ENCODE measurements at regions not wholly inside any gene's neighbourhood (a gene's known extent, or its start where the extent isn't known, plus 50 kb on each side); places are given as distances from the start of the nearest gene placed in this dataset.
"Not testable (repeated sequence)": the region's sequence is repeated elsewhere in the genome, so short reads cannot be mapped to it uniquely, and the experiment has no call there.

DNA sequence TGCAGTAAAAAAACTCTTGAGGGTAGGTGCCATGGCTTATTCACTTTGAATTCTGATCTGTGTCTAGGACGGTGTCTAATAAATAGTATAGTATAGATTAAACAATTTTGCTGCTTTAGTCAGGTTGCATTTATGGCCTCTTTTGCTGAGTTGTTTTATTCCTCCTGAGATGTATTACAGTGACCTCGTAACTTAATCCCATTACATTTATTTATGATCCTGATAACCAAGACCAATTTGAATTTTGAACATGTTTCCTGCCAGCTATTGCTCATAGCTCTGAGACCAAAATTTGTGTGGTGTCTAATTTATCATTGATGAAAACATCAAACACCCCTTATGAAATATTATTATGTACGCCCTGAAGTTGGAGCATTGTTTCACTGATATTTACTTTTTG is 381.9 kb upstream of the SEMA3C start:
- no peaks in the 10 kb centered on the region for H3K27me3 Mint-ChIP-seq
- H3K4me3 Mint-ChIP-seq, result no peak overlapping the region
- CTCF ChIA-PET, result no interaction called here
- DNase-seq (no peak), ATAC-seq (no peak)
- no peaks in the 10 kb centered on the region for H3K36me3 Mint-ChIP-seq
- no peak overlapping the region for H3K27ac Mint-ChIP-seq
- H3K4me1 Mint-ChIP-seq, result no peaks in the 10 kb centered on the region
- H3K9me3 Mint-ChIP-seq (ENCODE audit: low read depth), result peaks cover 6% of the 10 kb centered on the region

DNA sequence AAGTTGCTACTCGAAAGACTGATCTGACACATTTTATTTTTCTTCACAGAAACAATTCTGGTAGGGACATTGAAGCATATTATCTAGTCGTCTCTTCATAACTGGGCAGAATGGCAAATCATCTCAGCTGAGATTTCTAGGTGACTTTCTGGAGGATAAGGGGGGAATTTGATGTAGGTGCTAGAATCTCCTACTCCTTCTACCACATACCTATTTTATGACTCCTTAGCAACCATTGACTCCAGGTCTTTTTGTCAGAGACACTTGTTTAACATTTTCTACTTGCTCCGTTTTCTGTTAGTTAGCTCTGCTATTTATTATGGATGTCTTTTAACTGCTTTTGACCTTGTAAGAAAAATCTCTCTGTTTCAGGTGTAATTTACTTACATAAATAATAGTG is 380.9 kb upstream of the SEMA3C start:
- no peak for ATAC-seq
- Mint-ChIP-seq H3K9me3 (ENCODE audit: low read depth) (peaks cover 6% of the 10 kb centered on the region), H3K4me1 (no peaks in the 10 kb centered on the region), H3K4me3 (no peak overlapping the region), H3K27ac (no peak overlapping the region), H3K36me3 (no peaks in the 10 kb centered on the region), H3K27me3 (no peaks in the 10 kb centered on the region)
- CTCF ChIA-PET, result no interaction called here
- no peak for DNase-seq

DNA sequence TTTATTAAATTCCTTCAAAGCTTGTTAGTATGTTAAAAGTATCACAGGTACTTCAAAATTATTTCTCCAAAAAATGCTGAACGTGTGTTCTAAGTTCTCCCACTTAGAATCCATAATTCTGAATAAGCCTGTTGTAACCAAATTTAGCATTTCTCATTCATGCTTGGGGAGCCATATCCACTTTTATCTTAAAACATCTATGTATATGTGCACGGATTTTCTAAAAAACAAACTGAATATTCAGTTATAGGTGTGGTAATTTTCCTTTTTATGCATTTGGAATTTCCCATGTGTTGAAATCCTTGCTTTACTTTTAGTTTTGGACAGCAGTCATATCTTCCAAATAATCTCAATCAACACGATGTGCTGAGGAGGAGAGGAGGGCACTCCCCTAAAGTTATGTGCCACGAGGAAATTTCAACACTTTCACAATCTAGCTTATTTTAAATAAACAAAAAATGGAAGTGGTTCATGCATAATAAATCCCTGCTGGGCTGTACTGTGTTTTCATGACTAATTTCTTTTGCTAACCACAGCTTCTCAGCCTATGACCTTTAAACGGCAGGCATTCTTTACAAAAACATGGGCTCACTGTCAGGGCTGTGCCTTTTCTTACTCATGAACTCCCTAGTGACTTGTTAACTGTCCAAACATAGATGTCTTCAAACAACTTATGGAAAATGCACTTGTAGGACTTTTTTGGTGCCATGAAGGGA is 380.3 kb upstream of the SEMA3C start:
- ATAC-seq, result no peak
- no peak for DNase-seq
- Mint-ChIP-seq H3K27me3 (no peaks in the 10 kb centered on the region), H3K27ac (no peak overlapping the region), H3K4me1 (no peaks in the 10 kb centered on the region), H3K9me3 (ENCODE audit: low read depth) (peaks cover 6% of the 10 kb centered on the region), H3K36me3 (no peaks in the 10 kb centered on the region), H3K4me3 (no peak overlapping the region)
- CTCF ChIA-PET, result no interaction called here

DNA sequence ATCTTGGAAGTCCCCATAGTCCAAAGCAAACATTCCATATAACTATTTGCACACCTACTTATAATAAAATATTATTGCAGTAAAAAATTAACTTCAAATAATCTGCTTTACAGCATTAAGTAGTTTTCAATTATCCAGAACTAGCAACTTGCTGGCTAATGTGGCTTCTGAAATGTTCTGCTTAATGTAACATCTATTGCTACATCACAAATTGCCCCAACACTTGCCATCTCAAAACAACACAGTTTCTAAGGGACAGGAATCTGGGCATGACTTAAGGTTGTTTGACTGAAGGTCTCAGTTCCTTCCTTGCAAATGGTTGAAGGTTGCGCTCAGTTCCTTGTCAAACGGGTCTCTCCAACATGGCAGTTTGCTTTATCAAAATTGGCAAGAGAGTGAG is 378.5 kb upstream of the SEMA3C start:
- H3K4me3 Mint-ChIP-seq, result no peak overlapping the region
- CTCF ChIA-PET, result no interaction called here
- no peaks in the 10 kb centered on the region for H3K27me3 Mint-ChIP-seq
- H3K4me1 Mint-ChIP-seq, result no peaks in the 10 kb centered on the region
- H3K27ac Mint-ChIP-seq, result no peak overlapping the region
- ATAC-seq (no peak), DNase-seq (no peak)
- H3K36me3 Mint-ChIP-seq, result no peaks in the 10 kb centered on the region
- H3K9me3 Mint-ChIP-seq (ENCODE audit: low read depth), result peaks cover 6% of the 10 kb centered on the region

DNA sequence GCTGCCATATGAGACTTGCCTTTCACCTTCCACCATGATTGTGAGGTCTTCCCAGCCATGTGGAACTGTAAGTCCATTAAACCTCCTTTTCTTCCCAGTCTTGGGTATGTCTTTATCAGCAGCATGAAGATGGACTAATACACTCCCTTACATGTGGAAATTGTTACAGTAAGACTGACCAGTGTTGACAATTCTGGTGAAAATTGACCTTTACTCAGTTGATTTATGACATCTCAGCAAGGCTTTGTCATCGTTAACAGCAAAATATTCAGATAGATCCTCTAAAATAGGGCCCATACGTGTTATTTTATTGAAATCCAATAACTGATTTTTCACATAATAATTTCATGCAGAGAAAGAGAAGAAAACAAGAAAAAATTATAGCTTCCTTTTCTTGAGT is 377.9 kb upstream of the SEMA3C start:
- no peak for ATAC-seq
- CTCF ChIA-PET, result no interaction called here

DNA sequence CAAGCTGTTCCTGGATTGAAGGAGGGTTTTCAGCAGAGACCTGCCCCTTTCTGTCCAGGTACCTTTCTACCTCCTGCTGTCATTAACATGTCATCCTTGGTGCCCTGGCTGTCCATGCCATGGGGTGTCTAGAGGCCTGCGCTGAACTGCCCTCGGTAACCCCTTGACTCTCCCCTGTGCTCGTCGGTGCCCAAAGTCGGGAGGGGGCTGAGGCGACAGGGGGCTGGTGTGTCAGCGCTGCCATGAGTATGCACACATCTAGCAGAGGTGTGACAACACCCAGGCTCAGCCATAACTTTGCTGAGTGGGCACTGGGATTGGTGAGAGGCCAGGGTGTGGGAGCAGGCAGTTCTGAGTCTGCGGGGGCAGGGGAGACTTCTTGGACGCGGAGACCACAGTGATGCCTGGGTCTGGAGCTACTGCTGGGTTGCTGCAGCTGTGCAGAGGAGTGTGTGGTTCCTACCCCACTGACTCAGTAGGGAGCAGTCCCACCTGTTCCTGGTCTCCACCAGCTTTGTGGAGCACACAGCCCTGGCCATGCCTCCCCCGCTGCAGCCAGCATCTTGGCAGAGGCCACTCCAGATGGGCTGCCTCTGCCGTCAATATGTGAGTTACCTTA is 376.2 kb upstream of the SEMA3C start:
- H3K9me3 Mint-ChIP-seq (ENCODE audit: low read depth), result peaks cover 3% of the 10 kb centered on the region
- CTCF ChIA-PET, result no interaction called here
- no peak overlapping the region for H3K27ac Mint-ChIP-seq
- no peaks in the 10 kb centered on the region for H3K36me3 Mint-ChIP-seq
- no peak overlapping the region for H3K4me3 Mint-ChIP-seq
- DNase-seq (no peak), ATAC-seq (no peak)
- H3K4me1 Mint-ChIP-seq, result no peaks in the 10 kb centered on the region
- H3K27me3 Mint-ChIP-seq, result no peaks in the 10 kb centered on the region

More for the DNA sequence above, 377.9 kb upstream of the SEMA3C start:
- peaks cover 3% of the 10 kb centered on the region for H3K9me3 Mint-ChIP-seq (ENCODE audit: low read depth)
- H3K4me3 Mint-ChIP-seq, result no peak overlapping the region
- DNase-seq, result no peak
- H3K27me3 Mint-ChIP-seq, result no peaks in the 10 kb centered on the region
- H3K27ac Mint-ChIP-seq, result no peak overlapping the region
- no peaks in the 10 kb centered on the region for H3K4me1 Mint-ChIP-seq
- H3K36me3 Mint-ChIP-seq, result no peaks in the 10 kb centered on the region

DNA sequence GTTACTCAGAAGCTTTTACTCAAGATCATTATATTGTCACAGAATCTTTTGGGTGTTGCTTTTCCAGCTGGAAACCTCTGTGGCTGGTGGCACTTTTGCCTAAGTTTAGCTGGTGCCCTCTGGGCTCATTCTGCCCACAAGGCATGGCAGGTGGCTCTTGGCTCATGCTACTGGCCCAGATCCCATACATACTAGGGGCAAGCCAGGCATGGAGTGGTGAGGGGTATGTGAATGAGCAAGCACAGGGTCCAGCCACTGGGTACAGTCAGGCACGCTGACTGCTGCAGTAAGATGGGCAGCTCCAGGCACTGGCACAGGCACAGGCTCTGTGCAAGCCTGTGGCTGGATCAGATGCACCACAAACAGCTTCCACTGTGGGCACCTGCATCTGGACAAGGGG is 375.0 kb upstream of the SEMA3C start:
- no peak for ATAC-seq
- CTCF ChIA-PET, result no interaction called here
- Mint-ChIP-seq H3K9me3 (ENCODE audit: low read depth) (peaks cover 3% of the 10 kb centered on the region), H3K27ac (no peak overlapping the region), H3K27me3 (no peaks in the 10 kb centered on the region), H3K4me1 (no peaks in the 10 kb centered on the region), H3K36me3 (no peaks in the 10 kb centered on the region), H3K4me3 (no peak overlapping the region)
- no peak for DNase-seq

DNA sequence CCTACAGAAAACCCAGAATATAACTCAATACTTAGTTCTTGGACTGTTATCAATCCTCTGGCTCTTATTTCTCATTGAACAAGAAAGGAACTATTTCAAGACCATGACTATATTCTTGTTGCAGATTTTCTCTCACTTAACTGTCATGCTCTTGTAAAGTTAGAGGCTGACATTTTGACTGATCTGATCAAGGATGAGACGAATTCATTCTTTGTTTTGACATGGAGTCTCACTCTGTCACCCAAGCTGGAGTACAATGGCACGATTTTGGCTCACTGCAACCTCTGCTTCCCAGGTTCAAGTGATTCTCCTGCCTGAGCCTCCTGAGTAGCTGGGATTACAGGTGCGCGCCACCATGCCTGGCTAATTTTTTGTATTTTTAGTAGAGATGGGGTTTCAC is 367.9 kb upstream of the SEMA3C start:
- CTCF ChIA-PET, result not testable (repeated sequence)

DNA sequence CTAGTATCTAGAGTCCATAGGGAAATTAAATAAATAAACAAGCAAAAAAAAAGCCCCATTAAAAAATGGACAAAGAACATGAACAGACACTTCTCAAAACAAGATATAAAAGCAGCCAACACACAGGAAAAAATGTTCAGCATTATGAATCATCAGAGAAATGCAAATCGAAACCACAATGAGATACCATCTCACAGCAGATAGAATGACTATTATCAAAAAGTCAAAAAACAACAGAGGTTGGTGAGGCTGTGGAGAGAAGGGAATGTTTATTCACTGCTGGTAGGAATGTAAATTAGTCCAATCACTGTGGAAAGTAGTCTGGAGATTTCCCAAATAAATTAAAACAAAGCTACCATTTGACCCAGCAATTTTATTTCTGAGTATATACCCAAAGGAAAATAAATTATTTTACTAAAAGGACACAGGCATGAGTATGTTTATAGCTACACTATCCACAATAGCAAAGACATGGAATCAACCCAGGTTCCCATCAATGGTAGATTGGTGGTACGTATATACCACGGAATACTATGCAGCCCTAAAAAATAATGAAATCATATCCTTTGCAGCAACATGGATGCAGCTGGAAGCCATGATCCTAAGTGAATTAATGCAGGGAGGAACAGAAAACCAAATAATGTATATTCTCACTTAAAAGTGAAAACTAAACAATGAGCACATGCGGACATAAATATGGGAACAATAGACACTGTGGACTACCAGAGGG is 366.5 kb upstream of the SEMA3C start:
- Mint-ChIP-seq H3K27me3 (no peaks in the 10 kb centered on the region), H3K4me1 (no peaks in the 10 kb centered on the region)

More for the DNA sequence above, 367.9 kb upstream of the SEMA3C start:
- H3K4me1 Mint-ChIP-seq; H3K4me3 Mint-ChIP-seq; DNase-seq; H3K27me3 Mint-ChIP-seq; H3K9me3 Mint-ChIP-seq (ENCODE audit: low read depth); ATAC-seq; H3K36me3 Mint-ChIP-seq; H3K27ac Mint-ChIP-seq: not testable (repeated sequence)

DNA sequence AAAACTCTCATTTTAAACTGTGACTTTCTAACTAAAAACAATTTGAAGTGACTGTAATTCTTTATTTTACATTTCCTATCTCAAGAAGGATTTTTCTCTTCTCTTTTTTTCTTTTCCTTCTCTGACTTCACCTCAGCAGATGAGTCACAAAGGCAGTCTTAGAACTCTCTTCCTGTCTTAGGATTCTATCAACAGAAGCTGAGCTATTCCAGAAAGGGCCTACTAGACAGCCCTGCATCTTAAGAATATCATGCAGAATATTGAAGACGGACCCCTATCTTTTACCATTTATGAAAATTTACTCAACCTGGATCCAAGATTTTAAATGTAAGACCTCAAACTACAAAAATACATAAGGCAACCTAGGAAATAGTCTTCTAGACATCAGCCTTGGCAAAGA is 365.7 kb upstream of the SEMA3C start:
- no peaks in the 10 kb centered on the region for H3K36me3 Mint-ChIP-seq
- DNase-seq (no peak), ATAC-seq (no peak)
- H3K4me1 Mint-ChIP-seq, result no peaks in the 10 kb centered on the region
- peaks cover 7% of the 10 kb centered on the region for H3K9me3 Mint-ChIP-seq (ENCODE audit: low read depth)
- no peak overlapping the region for H3K27ac Mint-ChIP-seq
- no peak overlapping the region for H3K4me3 Mint-ChIP-seq
- H3K27me3 Mint-ChIP-seq, result no peaks in the 10 kb centered on the region
- CTCF ChIA-PET, result no interaction called here

More for the DNA sequence above, 366.5 kb upstream of the SEMA3C start:
- H3K27ac Mint-ChIP-seq, result no peak overlapping the region
- ATAC-seq, result no peak
- H3K9me3 Mint-ChIP-seq (ENCODE audit: low read depth), result peaks cover 7% of the 10 kb centered on the region
- DNase-seq, result no peak
- no peaks in the 10 kb centered on the region for H3K36me3 Mint-ChIP-seq
- CTCF ChIA-PET, result no interaction called here
- no peak overlapping the region for H3K4me3 Mint-ChIP-seq

DNA sequence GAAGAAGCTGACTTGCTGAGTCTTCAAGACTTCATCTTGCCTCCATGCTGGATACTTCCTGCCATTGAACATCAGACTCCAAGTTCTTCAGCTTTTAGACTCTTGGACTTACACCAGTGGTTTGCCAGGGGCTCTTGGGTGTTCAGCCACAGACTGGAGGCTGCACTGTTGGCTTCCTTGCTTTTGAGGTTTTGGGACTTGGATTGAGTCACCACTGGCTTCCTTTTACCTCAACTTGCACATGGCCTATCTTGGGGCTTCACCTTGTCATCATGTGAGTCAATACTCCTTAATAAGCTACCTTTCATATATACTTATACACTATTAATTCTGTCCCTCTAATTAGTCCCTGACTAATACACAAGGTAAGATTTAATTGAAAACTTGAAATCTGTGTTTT is 361.7 kb upstream of the SEMA3C start:
- H3K4me3 Mint-ChIP-seq, result no peak overlapping the region
- ATAC-seq (no peak), DNase-seq (no peak)
- CTCF ChIA-PET, result no interaction called here
- no peaks in the 10 kb centered on the region for H3K36me3 Mint-ChIP-seq
- no peak overlapping the region for H3K27ac Mint-ChIP-seq
- H3K9me3 Mint-ChIP-seq (ENCODE audit: low read depth), result peaks cover 5% of the 10 kb centered on the region
- no peaks in the 10 kb centered on the region for H3K4me1 Mint-ChIP-seq
- no peaks in the 10 kb centered on the region for H3K27me3 Mint-ChIP-seq

DNA sequence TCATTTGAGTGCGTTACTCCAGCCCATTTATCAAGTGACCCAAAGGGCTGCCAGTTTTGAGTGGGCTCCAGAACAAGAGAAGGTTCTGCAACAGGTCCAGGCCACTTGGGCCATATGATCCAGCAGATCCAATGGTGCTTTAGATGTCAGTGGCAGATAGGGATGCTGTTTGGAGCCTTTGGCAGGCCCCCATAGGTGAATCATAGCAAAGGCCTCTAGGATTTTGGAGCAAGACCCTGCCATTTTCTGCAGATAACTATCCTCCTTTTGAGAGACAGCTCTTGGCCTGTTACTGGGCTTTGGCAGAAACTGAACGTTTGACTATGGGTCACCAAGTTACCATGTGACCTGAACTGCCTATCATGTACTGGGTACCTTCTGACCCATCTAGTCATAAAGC is 358.8 kb upstream of the SEMA3C start:
- H3K27ac Mint-ChIP-seq, result no peak overlapping the region
- no peak for ATAC-seq

DNA sequence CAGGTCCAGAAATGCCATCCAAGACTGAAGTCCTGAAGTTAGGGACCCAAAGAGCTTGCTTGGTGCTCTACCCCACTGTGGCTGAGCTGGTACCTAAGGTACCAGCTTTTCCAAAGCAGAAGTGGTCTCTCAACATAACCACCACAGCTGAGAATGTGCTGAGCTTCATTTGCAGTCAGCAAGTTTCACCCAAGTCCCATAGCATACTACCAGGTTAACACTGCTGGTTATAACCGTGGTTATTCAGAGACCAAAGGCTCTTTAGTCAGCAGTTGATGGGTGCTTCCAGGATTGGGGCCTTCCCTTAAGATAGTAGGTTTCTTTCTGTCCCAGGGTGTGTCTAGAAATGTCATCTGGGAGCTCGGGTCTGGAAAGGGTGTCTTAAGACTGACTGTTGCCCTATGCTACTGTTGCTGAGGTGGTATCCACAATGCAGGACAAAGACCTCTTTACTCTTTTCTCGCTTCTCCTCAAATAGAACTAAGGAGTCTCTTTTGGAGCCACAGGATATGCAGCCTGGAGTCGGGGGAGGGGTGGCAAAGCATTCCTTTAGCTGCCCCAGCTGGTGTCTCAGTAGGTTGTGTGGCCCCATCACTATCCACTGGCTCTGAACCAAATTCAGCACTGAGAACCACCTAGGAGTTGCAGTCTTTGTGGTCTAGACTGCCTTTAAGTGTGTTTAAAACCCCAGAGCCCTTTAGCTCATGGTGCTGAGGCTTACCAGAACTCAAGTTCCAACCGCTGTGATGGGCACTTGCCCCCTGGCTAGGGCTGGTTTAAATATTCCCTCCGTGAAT is 354.9 kb upstream of the SEMA3C start:
- ATAC-seq (no peak), DNase-seq (no peak)
- no peaks in the 10 kb centered on the region for H3K36me3 Mint-ChIP-seq
- H3K4me1 Mint-ChIP-seq, result no peaks in the 10 kb centered on the region
- H3K9me3 Mint-ChIP-seq (ENCODE audit: low read depth), result no peaks in the 10 kb centered on the region
- no peaks in the 10 kb centered on the region for H3K27me3 Mint-ChIP-seq
- no peak overlapping the region for H3K4me3 Mint-ChIP-seq
- CTCF ChIA-PET, result no interaction called here
- no peak overlapping the region for H3K27ac Mint-ChIP-seq

More for the DNA sequence above, 358.8 kb upstream of the SEMA3C start:
- no peaks in the 10 kb centered on the region for H3K9me3 Mint-ChIP-seq (ENCODE audit: low read depth)
- no peaks in the 10 kb centered on the region for H3K27me3 Mint-ChIP-seq
- H3K4me3 Mint-ChIP-seq, result no peak overlapping the region
- DNase-seq, result no peak
- no peaks in the 10 kb centered on the region for H3K4me1 Mint-ChIP-seq
- CTCF ChIA-PET, result no interaction called here
- no peaks in the 10 kb centered on the region for H3K36me3 Mint-ChIP-seq
